Omental fat pad (tissue), 3 donors: ENCODE measurements at regions not wholly inside any gene's neighbourhood (a gene's known extent, or its start where the extent isn't known, plus 50 kb on each side); places are given as distances from the start of the nearest gene placed in this dataset.

Experiments
- ATAC-seq: fragments of 150-250 bp; one replicate; pipeline ENCODE4 v1.9.1; 2016; ENCODE audit warnings: mild to moderate bottlenecking, moderate library complexity; ENCODE audit not compliant: low FRiP score
- DNase-seq: peaks from one replicate; pipeline ENCODE4 v3.0.0-alpha.2; 2019; ENCODE audit warnings: low spot score
- TF ChIP-seq, protein P1 (sequence below), 3 donors: fragments of 450-650 bp; IDR thresholded peaks; one replicate each; pipeline ENCODE4 v1.5.1; 2016 to 2017; ENCODE audit warnings: antibody characterized with exemption in 3 of 3, mild to moderate bottlenecking in 3 of 3, moderate library complexity in 2 of 3

DNA sequence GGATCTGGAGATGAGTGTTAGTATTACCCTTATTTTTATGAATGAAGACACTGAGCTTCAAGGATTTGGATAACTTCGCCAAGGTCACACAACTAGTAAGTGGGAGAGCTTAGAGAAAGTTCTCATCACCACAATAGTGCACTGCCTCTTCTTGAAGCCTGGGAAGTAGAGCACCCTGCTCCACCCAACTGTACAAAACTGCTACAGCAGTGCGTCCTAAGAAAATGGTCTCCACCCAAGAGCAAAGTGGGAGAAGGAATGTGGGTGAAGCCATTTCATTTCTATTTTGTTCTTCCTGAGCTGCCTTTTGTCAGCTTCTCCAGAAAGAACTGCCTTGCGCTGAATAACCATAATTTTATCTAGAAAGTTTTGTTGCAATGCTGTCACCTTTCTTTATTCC, 403.9 kb upstream of the FAT3 start:
- no peak for DNase-seq
- TF ChIP-seq, protein P1, sequence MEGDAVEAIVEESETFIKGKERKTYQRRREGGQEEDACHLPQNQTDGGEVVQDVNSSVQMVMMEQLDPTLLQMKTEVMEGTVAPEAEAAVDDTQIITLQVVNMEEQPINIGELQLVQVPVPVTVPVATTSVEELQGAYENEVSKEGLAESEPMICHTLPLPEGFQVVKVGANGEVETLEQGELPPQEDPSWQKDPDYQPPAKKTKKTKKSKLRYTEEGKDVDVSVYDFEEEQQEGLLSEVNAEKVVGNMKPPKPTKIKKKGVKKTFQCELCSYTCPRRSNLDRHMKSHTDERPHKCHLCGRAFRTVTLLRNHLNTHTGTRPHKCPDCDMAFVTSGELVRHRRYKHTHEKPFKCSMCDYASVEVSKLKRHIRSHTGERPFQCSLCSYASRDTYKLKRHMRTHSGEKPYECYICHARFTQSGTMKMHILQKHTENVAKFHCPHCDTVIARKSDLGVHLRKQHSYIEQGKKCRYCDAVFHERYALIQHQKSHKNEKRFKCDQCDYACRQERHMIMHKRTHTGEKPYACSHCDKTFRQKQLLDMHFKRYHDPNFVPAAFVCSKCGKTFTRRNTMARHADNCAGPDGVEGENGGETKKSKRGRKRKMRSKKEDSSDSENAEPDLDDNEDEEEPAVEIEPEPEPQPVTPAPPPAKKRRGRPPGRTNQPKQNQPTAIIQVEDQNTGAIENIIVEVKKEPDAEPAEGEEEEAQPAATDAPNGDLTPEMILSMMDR (IDR thresholded peaks at IDR 0.05): no peak
- ATAC-seq: no peak

DNA sequence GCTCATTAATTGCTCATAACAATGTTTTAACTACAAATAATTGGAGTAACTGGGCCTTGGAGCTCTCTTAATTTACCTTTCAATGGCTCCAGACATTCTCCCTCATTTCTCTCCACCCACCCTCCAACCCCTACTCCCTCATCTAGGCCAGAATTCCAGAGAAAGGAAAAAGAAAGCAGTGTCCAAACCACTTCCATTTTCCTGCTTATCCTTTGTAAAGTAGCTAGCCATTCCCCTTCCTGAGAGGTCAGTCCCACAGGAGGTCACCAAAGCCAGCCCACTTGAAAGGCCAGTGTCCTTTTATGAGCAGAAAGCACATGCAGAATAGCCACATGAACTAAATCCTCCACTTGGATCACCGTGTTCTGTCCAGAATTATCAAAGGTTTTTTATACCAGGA, 404.8 kb upstream of the FAT3 start:
- no peak for ATAC-seq
- TF ChIP-seq, protein P1 (IDR thresholded peaks at IDR 0.05): no peak

DNA sequence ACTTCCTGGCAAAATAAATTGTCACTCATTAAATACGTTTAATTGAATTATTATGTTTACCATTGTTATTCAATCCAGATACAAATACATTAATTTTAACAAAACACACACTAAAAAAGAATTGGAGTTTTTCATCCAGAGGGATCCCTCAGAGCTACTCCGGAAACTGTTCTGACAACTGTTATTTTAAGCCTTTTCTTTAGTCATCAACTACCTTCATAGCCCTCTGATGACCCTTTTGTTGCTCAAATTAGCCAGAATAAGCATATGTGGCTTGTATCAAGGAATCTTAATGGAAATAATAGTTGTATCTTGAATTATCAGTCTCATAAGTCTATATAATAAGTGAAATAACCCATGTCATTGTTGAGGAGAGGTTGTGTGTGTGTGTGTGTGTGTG, 405.4 kb upstream of the FAT3 start:
- ATAC-seq (no peak), DNase-seq (no peak)
- TF ChIP-seq, protein P1 (IDR thresholded peaks at IDR 0.05): no peak

More for the DNA sequence above, 404.8 kb upstream of the FAT3 start:
- DNase-seq: no peak

DNA sequence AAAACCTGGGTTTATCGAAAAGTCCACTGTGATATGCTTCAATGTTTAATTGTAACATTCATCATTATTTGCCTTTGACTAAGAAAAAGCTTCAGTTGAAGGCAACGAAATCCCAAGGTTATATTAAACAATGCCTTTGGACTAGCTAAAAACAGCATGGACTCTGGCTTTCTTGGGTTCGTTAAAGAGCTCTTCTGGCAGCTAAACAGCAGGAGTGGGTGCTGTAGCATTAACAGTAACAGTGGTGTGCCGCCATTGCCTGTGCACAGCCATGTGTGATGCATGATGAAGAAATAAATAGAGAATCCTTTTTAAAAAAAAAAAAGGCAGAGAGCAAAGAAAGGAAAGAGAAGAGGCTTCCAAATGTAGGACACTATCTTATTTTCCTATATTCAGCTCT, 406.6 kb upstream of the FAT3 start:
- ATAC-seq (no peak), DNase-seq (no peak)
- TF ChIP-seq, protein P1 (IDR thresholded peaks at IDR 0.05): no peak

DNA sequence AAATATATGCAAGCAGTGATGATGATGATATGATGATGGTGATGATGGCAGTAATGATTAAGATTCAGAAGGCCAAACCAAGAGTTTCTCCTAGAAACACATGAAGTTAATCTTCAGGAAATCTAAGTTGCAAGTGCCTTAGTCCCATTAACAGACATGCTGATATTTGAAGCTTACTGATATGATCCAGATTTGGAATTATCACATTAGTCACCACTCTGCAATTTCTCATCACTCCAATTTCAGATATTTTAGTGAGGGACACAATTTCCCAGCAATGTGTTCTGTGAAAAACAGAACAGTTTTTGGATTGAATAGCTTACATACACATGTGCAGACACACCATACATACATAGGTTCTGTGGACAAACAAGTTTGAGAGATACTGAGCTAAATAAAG, 411.4 kb upstream of the FAT3 start:
- DNase-seq: no peak
- TF ChIP-seq, protein P1 (IDR thresholded peaks at IDR 0.05): no peak
- no peak for ATAC-seq

DNA sequence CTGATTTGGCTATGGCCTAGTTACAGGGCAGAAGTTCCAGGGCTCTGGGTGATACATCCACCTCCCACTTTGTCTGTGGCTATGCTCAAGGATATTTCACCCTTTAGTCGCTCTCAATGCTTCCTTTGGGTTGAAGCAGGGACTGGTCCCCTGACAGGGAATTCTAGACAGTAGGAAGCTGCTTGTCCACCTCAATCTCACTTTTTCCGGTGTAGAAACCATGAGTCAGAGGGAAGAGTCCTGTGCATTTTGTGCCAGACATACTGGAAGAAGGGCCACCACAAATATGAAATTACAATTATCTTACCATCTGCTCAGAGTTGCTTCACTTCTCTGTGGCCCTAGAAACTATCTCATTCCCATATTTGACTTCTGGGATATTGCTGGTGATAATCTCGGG, 413.7 kb upstream of the FAT3 start:
- TF ChIP-seq, protein P1 (IDR thresholded peaks at IDR 0.05): no peak

DNA sequence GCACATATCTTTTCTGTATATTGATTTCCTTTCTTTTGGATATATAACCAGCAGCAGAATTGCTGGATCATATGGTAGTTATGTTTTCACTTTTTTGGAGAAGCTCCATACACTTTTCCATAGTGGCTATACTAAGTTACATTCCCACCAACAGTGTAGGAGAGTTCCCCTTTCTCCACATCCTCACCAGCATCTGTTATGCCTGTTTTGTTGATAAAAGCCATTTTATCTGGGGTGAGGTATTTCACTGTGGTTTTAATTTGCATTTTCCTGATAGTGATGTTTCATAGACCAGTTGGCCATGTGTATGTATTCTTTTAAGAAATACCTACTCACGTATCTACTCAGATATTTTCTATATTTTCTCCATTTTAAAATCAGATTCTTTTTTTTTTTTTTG, 419.3 kb upstream of the FAT3 start:
- DNase-seq: no peak
- ATAC-seq: no peak
- TF ChIP-seq, protein P1 (IDR thresholded peaks at IDR 0.05): no peak

More for the DNA sequence above, 413.7 kb upstream of the FAT3 start:
- no peak for ATAC-seq
- no peak for DNase-seq
